Fibroblast of skin of abdomen (primary cell): ENCODE measurements at regions not wholly inside any gene's neighbourhood (a gene's known extent, or its start where the extent isn't known, plus 50 kb on each side); places are given as distances from the start of the nearest gene placed in this dataset.

ENCODE experiments used
- DNase-seq: peaks from one replicate; pipeline ENCODE4 v3.0.0-alpha.2; 2013

DNA sequence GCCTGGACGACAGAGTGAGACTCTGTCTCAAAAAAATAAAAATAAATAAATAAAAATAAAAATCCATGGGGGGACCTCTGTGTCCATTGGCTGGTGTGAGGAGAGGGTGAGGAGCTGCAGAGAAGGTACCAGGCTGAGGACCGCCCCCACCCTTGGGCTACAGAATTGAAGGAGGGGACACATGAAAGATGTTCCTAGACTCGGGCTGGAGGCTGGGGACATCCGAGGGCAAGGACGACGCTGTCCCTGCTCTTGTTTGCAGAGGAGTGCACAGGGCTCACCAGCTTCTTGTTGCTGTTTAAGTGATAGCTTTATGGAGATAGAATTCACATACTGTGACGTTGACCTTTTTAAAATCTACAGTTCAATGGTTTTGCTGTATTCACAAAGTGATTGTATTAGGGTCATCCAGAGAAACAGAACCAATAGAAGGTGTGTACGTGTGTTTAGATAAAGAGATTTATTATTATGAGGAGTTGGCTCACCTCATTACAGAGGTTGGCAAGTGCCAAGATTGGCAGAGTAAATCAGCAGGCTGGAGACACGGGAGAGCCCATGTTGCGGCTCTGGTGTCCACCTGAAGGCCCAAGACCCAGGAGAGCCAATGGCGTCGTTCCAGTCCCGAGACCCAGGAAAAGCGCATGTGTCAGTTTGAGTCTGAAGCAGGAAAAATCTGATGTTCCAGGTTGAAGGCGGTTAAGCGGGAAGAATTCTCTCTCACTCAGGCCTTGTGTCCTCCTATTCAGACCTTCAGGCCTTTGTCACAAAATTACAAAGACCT lies 320.7 kb downstream of the SEC14L1 start:
- no peak for DNase-seq

DNA sequence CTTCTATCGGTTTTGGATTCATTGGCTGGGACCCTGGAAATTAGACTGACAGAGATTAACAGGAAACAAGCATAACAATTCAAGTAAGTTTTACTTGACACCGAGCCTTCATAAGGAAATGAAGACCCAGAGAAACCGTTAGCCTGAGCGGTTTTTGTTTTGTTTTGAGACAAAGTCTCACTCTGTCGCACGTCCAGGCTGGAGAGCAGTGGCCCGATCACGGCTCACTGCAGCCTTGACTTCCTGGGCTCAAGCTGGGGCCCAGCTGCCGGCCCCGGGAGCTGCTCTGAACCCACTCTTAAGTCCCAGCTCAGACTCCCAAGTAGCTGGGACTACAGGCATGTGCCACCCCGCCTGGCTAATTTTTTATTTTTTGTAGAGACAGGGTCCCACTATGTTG lies 321.3 kb downstream of the SEC14L1 start:
- no peak for DNase-seq

DNA sequence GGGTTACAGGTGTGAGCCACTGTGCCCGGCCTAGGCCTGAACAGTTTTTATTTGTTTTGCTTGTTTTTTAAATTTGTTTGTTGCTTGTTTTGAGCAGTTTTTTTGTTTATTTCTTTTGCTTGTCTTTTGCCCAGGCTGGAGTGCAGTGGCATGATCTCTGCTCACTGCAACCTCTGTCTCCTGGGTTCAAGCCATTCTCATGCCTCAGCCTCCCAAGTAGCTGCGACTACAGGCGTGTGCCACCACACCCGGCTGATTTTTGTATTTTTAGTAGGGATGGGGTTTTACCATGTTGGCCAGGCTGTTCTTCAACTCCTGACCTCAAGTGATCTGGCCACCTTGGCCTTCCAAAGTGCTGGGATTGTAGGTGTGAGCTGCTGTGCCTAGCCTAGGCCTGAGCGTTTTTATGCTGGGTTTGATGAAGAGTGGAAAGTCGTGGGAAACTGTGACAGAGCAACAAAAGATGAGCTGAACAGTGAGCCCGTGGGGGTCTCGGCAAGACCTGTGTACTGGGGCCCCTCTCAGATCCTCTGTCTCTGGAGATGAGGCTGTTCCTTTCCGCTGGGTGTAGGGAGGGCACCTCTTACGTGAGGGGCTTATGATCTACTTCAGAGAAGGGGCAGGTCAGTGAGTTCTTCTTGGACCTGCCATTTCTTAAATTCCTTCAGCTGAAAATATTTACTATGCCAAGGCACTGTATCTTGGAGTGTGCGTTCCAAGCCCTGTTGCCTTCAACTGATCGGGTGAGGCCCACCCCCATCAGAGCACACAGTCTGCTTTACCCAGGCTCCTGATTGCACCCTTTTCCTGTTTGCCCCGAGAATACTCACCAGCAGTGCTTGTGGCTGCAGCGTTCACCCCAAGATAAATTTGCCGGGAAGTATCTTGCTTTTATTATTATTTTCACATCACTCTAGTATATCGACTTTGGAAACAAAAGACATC lies 322.1 kb downstream of the SEC14L1 start:
- no peak for DNase-seq

DNA sequence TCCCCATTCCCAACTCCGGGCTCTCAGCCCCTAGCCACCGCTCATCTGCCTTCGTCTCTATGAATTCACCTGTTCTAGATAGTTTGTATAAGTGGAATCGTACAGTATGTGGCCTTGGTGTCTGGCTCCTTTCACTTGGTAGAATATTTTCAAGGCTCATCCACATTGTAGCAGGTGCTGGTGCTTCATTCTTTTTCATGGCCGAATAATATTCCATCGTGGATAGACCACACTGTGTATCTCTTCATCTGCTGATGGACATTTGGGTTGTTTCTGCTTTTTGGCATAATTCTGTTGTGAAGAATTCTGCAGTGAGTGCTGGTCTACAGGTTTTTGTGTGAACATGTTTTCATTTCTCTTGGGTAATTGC lies 324.2 kb downstream of the SEC14L1 start:
- no peak for DNase-seq

DNA sequence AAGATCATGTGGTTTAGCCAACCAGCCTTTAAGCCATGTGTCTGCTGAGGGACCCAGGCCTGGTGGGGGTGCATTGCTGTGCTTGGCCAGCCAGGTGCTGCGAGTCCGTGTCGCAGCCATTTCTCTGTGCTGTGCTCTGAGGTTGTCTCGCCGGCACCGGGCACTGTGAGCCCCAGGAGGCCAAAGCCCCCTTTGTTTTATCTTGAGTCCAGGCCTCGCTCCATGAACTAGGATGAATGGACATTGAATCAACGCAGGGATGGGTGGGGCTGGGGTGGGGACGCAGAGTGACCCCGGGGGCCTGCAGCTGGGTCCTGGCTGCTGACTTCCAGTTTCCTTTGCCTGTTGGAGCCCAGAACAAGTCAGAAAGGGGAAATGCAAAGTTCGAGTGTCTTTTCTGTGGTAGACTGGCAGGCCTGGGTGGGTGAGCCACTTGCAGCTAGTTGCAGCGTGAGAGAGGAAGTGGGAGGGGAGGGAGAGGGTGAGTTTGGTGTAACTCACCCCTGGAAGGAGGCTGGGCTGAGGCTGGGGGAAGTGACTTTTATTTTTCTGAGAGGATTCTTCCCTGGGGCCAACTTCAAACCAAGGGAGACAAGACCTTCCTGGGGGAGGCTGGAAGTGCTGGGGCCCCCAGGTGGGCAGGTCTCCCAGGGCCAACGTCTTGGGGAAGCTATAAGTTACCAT lies 324.7 kb downstream of the SEC14L1 start:
- DNase-seq, result peak; percentile 73

DNA sequence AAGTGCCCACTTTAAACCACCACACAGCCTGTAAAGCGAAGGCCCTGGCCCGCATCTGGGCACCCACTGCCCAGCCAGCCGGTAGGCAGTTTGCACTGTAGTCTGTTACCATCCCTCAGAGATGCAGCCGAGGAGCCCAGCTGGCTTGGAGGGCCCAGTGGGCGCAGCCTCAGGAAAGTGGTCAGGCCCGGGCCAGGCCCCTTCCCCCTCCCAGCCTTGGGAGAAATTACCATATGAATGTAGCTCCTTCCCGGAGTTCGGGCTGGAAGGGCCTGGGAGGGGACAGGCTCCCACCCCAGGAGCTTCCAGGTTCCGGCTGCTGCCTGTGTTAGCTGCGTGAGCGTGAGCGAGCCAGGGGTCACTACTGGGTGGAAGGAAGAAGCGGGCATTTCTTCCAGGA lies 325.4 kb downstream of the SEC14L1 start:
- no peak for DNase-seq

DNA sequence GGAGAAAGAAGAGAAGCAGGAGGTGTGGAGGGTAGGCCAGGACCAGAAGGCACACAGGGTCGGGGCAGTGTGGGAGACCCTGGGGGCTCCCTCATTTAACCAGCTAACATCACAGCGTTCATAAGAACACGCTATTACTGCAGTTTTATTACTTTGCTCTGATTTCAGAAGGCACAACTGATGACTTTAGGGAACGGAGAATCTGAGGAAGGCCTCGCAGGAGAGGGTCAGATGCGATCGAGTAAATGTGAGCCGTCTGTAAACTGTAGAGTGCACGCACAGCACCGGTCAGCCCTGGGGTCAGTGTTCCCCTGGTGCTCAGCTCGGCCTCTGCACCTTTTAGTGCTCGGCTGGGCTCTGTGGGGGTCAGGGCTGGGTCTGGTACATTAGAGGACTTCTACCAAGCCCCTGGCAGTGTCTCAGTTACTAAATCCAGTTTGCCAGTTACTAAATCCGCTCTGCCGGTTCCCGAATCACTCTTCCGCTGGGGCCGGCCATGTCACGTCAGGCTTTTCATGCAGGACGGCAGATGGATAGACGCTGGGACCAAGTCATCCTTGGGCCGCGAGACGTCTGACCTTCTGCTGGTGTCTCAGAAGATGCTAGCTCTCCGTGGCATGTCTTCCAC lies 325.9 kb downstream of the SEC14L1 start:
- no peak for DNase-seq

DNA sequence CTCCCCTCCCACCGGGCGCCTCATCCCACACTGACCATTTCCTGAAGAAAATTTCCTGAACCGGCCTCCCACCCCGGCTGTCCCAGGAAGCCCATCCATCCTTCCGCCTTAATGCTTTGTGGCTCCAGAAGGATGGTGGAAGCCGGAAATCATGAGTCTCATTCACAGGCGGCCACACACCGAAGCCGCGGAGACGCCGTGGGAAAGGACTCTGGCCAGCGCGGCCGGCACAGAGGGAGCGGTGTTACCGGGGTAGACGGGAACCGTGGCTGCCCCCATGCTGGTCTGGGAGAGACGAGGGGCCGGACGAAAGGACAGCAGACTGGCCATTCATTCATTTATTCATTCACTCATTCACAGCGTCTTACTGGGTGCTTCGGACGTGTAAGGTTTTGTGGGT lies 326.8 kb downstream of the SEC14L1 start:
- DNase-seq, result no peak

DNA sequence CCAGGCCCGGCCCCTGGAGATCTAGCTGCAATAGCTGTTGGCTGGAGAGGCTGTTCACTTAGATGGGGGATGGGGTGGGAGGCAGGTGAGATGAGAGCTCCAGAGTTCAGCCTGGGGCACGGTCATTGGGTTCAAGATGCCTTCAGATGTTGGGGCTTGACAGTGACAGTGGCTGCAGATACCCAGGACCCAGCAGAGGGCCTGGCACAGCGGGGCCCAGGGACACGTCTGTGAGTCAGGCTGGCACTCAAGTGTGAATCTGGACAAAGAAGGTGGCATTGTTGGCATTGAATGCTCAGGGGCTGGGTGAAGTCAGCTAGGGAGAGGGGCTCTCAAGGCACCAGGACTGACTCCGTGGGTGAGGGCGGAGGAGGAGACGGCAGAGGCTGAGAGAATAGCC lies 328.1 kb downstream of the SEC14L1 start:
- DNase-seq, result no peak

DNA sequence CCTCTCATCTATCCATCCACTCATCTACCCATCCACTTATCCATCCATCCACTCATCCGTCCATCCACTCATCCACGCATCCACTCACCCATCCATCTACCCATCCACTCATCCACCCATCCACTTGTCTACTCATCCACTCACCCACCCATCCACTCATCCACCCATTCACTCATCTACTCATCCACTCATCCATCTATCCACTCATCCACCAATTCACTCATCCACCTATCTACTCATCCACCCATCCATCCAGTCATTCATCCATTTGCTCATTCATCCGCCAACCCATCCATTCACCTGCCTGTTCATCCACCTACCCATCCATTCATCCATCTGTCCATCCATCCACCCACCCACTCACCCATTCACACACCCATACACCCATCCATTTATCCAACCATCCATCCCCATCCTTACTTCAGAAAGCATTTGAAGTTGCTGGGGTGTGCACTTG lies 329.6 kb downstream of the SEC14L1 start:
- DNase-seq, result no peak

DNA sequence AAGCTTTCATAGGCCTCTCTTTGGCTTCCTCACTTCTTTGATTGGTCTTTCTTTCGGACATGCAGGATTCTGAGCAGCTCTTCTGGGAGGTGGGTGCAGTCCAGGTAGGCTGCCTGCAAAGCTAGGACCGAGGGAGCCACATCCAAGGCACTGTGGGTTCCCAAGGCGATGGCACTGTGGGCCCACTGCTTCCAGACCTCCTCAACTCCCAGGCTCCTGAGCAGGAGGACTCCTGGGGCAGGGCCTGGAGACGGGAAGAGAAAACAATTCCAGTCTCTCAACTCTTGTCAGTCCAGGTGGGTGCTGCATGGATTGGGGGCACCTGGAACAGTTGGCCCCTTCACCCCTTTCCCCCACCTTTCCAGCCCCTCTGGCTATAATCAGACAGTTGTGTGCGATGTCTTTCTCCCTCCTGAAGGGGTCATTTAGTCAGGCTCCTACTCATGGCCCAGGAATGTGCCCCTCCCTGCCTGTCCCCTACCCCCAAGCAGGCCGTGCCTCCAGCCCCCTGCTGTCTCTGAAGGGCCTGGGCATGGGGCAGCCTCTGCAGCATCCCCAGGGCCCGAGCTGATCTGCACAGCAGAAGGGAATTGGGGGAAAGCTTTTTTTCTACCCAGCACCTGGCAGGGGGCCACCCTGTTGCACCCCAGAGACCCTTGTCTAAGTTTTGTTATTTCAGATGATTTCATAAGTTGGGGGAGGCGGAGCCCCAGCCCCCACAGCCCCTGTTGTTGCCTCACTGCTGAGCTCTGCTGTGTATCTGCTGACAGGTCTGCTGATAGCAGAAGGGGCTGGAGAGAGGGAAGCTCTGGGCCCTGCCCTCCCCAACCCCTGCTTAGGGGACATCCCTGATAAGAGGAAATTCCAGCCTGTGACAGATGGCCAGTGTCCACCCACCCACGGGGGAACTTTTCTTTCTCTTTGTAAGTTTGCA lies 330.3 kb downstream of the SEC14L1 start:
- DNase-seq, result peak; percentile 76

DNA sequence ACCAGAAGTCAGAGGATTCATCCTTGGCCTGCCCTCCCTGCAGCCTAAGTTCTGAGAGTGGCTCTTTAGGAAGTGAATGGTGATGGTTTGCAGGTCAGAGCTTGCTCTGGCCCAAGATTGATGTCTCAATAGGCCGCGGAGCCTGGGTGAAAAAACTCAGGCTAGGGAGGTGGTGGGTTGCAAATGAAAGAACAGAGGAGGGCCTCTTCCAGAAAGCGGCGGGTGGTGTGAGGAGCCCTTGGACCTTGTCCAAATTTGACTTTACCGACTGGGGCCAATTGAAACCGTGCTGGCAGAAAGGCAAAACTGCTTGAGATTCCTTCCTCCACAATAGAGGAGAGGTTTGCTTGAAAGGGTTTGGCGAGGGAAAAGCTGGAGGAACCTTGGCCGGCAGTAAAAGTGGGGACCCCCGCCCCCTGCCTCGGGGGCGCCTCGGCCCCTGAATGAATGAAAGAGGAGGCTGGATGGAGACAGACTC lies 331.3 kb downstream of the SEC14L1 start:
- DNase-seq, result peak; percentile 93

DNA sequence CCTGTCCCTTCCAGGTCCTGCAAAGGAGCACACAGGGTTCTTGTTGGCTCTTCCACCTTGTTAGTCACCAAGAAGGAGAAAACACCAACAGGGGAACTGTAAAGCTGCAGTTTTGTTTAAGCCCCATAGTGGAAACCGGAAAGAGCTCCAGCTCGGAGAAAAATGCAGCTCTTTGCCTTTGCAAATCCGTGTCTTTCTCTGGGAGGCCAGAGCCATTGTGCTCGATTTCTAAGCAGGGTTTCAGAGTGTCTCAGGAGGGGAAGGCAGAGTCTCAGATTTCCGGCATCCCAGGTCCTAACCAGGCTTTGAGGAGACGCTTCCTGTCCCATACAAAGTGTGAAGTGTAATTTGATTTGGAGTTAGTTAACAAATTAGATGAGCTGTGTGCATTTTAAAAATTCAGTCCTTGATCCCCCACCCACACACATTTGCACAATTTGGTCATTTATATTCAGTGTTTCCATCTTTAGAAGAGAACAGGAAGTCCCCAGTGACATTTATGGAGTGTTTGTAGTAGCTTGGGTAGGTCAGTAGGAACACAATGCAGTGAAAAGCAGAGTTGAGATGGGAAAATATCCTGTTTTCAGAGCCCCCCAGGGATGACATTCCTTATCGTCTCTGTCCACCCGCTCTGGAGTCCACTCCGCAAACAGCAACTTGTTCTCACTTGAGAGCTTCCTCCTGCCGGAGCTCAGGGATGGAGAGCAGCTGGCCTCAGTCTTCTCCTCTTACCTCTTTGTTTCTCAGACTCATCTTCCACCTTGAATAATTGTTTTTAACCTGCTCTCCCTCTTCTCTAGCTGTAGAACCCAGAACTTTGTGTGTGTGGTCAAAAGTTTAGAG lies 331.9 kb downstream of the SEC14L1 start:
- peak; percentile 55 for DNase-seq

DNA sequence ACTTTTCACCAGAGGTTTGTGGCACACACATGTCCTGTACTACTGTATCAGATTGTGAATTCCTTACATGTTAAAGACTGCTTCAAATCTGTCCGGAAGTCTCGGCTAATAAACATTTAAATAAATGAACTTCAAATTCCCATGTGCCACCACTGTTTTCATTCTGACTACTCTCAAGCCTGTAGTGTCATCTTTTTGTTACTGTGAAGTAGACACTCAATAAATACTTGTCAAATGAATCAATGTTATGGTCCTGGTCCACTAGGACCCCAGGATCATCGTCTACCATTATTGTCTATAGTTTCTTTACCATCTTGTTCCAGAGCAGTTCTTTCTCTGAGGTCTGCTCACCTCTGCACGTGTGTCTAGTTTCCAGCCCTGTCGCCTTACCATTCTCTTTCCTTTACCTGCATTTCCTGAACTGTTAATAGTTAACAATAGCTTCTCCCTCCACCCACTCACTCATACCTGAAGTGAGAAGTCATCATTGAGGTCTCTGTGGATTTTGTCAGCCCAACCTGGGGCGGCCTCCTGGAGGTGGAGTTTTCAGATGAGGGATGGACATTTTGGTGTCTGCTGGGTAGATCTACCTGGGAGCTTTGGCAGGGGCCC lies 333.0 kb downstream of the SEC14L1 start:
- no peak for DNase-seq

DNA sequence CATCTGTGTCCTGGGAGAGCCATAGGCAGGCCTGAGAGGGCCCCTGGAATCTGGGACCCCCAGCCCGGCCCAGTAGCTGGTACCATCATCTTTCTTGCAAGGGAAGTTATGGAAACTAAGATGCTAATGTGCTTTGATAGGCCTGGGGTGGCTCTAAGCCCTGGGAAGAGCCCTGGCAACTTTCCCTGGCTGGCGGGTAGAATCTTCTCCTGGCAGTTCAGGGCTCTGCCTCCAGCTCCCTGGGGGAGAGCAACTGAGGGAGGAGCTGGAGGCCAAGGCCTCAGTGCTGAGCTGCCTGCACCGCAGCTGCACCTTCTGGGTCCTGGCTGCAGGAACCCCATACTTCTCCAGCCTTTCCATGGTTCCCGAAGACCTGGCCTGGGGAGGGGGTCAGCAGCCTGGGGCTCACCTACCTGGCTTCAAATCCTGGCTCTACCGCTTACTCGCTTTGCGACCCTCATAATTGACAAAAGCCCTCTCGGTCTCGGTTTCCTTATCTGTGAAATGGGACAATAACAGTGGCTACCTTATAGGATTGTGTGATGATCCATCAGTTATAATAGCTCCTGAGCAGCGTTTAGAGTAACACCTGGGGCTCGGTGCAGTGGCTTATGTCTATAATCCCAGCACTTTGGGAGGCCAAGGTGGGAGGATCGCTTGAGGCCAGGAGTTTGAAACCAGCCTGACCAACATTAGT lies 333.7 kb downstream of the SEC14L1 start:
- DNase-seq, result peak; percentile 71

DNA sequence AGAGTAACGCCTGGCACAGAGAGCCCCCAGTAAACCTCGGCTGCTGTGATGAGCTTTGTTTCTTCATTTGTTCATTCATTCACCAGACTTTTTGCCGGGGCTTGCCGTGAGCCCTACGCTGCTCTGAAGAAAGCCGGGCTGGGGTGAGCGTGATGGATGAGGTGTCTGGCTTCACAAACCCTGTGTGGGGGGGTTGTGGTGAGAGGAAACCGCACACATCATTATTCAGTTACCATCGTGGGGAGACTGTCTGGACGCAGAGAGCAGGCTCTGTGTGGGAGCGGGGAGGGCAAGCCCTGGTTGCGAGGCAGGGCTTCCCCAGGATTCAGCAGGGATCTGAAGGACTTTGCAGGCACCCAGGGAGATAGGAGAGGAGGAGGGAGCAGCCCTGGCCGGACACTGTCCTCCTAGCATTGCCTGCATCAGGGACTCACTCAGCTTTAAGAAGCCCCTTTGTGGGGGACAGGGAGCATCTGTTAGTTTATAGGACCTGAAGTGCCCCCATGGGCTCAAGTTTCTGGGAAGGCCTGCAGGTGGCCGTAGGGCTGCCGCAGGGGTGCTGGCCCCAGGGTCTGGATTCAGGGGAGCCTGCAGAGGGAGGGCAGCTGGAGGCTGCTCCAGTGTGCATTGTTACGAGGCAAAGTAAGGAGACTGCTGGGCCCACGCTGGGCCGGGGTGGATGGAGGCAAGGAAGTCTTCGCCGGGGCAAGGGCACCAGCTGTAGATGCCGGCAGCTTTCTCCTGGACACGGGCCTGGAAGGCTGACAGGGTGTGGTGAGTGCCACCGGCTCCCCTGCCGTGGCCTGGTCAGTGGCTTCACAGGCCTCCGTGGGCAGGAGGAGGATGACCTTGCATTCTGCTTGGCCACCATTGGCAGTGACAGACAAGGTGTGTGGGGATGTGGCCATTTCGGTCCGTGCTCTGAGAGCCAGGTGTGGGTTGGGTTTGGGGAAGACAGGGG lies 334.5 kb downstream of the SEC14L1 start:
- DNase-seq, result peak; percentile 97

DNA sequence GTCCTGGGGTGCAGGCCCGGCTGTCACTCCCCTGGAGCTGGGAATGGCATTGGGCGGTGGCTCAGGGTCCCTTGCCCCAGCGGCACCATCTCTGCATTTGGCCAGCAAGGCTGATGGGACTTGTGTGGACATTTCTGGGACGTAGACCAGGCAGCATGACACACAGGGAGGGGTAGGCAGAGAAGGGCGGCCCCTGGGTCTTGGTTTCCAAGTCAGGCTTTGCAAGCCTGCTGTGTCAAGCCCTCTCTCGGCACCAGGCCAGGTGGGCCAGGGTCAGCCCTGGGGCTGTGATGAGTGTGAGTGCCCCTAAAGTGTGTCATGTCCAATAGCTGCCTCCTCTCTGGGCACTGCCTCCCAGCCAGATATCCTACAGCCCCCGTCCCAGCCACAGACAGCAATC lies 335.2 kb downstream of the SEC14L1 start:
- no peak for DNase-seq

DNA sequence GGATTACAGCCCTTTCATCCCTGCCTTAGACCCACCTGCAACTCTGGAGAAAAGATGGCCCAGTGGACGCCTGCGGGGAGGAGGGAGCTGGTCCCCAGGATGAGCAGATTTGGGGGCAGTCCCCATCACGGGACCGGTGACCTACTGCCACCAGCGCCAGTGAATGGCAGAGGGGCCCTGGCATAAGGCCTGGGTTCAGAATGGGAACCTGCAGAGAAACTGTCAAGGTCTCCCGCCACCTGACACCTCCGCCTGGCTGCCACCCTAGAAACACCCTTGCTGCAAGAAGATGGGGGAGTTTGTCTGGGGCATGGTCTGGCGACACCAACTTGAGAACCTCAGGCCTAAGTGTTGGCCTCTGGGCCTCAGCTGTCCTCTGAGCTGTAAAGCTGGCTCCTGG lies 335.7 kb downstream of the SEC14L1 start:
- DNase-seq, result no peak
